GM19324 (cell line): ENCODE measurements at regions not wholly inside any gene's neighbourhood (a gene's known extent, or its start where the extent isn't known, plus 50 kb on each side); places are given as distances from the start of the nearest gene placed in this dataset.
"Not testable (repeated sequence)": the region's sequence is repeated elsewhere in the genome, so short reads cannot be mapped to it uniquely, and the experiment has no call there.

Experiments
- ATAC-seq: cut with Tn5 transposase; IDR thresholded peaks from one replicate; pipeline ENCODE4 v1.9.1; 2021; ENCODE audit warnings: mild to moderate bottlenecking, moderate library complexity; ENCODE audit not compliant: unreplicated experiment, low FRiP score

- ATAC-seq: no peak
These were observed 700.8 kb downstream of the RNF144A start for GRCh38 chr2:7618031-7618430.

GRCh38 chr2:7619203-7619970 is 702.2 kb downstream of the RNF144A start:
- ATAC-seq: no peak

- no peak for ATAC-seq
These were observed 703.0 kb downstream of the RNF144A start for GRCh38 chr2:7620255-7620654.

- ATAC-seq: no peak
These were observed 704.0 kb downstream of the RNF144A start for GRCh38 chr2:7621018-7621814.

GRCh38 chr2:7625392-7626138 is 708.4 kb downstream of the RNF144A start:
- ATAC-seq: no peak

- ATAC-seq: no peak
These were observed 708.9 kb downstream of the RNF144A start for GRCh38 chr2:7626139-7626537.

GRCh38 chr2:7627583-7627982 is 710.4 kb downstream of the RNF144A start:
- ATAC-seq: no peak

GRCh38 chr2:7632420-7632819 is 715.2 kb downstream of the RNF144A start:
- ATAC-seq: no peak

- no peak for ATAC-seq
These were observed 716.4 kb downstream of the RNF144A start for GRCh38 chr2:7633566-7634153.

- no peak for ATAC-seq
These were observed 717.2 kb downstream of the RNF144A start for GRCh38 chr2:7634409-7634808.

- no peak for ATAC-seq
These were observed 722.3 kb downstream of the RNF144A start for GRCh38 chr2:7639476-7639875.

GRCh38 chr2:7641272-7641671 is 724.1 kb downstream of the RNF144A start:
- not testable (repeated sequence) for ATAC-seq

- no peak for ATAC-seq
These were observed 728.8 kb downstream of the RNF144A start for GRCh38 chr2:7646024-7646423.

GRCh38 chr2:7646661-7647060 is 729.4 kb downstream of the RNF144A start:
- ATAC-seq: no peak

GRCh38 chr2:7648221-7648795 is 731.1 kb downstream of the RNF144A start:
- ATAC-seq: no peak

- ATAC-seq: no peak
These were observed 732.4 kb downstream of the RNF144A start for GRCh38 chr2:7649461-7650228.

GRCh38 chr2:7653617-7654016 is 736.4 kb downstream of the RNF144A start:
- ATAC-seq: no peak

GRCh38 chr2:7655629-7656028 is 738.4 kb downstream of the RNF144A start:
- ATAC-seq: no peak

- not testable (repeated sequence) for ATAC-seq
These were observed 740.3 kb downstream of the RNF144A start for GRCh38 chr2:7657526-7657925.

GRCh38 chr2:7658486-7658885 is 741.3 kb downstream of the RNF144A start:
- ATAC-seq: no peak
